ENCODE measurements at regions not wholly inside any gene's neighbourhood (a gene's known extent, or its start where the extent isn't known, plus 50 kb on each side); places are given as distances from the start of the nearest gene placed in this dataset.

DNA sequence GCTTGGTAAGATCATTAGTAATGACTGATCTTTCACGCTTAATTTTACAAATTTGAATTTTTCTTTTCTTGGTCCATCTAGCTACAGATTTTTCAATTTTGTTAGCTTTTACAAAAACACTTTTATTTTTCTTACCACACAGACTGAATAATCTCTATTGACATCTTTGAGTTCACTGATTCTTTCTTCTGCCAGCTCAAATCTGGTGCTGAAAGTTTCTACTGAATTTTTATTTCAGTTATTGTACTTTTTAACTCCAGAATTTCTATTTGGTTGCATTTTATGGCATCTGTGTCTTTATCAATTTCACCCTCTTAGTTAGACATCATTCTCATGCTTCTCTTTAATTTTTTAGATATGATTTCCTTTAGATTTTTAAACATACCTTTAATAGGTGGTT, 584.7 kb downstream of the LMO4 start:
- TF ChIP-seq, protein P1, sequence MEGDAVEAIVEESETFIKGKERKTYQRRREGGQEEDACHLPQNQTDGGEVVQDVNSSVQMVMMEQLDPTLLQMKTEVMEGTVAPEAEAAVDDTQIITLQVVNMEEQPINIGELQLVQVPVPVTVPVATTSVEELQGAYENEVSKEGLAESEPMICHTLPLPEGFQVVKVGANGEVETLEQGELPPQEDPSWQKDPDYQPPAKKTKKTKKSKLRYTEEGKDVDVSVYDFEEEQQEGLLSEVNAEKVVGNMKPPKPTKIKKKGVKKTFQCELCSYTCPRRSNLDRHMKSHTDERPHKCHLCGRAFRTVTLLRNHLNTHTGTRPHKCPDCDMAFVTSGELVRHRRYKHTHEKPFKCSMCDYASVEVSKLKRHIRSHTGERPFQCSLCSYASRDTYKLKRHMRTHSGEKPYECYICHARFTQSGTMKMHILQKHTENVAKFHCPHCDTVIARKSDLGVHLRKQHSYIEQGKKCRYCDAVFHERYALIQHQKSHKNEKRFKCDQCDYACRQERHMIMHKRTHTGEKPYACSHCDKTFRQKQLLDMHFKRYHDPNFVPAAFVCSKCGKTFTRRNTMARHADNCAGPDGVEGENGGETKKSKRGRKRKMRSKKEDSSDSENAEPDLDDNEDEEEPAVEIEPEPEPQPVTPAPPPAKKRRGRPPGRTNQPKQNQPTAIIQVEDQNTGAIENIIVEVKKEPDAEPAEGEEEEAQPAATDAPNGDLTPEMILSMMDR (IDR thresholded peaks at IDR 0.05; ENCODE audit: insufficient read depth, low read depth, low read length, missing control alignments): no peak
- no peak for DNase-seq (ENCODE audit: low read depth)
- no peak overlapping the region for H3K4me3 ChIP-seq (ENCODE audit: low read depth, low read length)

DNA sequence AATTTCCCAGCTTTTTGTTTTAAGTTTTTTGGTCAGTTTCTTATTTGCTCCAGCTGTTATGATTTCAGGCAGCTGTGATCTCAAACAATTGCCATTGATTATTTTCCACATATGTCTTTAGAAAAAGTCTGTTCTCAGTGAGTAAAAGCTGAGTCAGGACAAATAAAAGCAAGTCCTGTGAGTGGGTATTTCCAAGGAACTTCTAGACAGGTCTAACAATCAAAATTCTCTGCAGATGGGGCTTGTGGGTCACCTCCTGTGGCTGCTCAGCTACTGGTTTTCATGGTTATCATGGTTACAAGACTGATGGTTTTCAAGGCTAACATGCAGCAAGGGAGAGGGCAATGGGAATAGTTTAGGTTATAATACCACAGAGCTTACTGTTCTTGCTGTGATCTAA, 585.7 kb downstream of the LMO4 start:
- TF ChIP-seq, protein P1 (IDR thresholded peaks at IDR 0.05; ENCODE audit: insufficient read depth, low read depth, low read length, missing control alignments): no peak
- H3K4me3 ChIP-seq (ENCODE audit: low read depth, low read length): no peak overlapping the region
- no peak for DNase-seq (ENCODE audit: low read depth)

DNA sequence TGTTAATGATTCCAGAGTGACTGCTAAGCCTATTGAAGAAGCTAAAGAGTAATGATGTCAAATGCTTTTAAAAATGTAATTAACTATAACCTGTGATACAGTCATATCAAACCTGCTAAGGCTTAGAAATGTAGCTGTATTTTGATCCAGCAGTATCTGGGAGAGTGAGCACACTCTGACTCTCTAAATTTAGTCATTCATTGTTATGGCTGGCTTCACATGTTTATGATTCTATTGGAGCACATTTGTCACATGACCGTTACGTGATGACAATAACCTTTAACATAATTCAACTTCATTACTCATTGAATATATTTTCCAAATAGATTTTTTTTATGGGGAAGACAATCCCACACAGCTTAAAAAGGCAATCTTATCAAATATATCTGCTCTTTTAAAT, 587.1 kb downstream of the LMO4 start:
- TF ChIP-seq, protein P1 (IDR thresholded peaks at IDR 0.05; ENCODE audit: insufficient read depth, low read depth, low read length, missing control alignments): no peak
- DNase-seq (ENCODE audit: low read depth): no peak
- H3K4me3 ChIP-seq (ENCODE audit: low read depth, low read length): no peak overlapping the region

DNA sequence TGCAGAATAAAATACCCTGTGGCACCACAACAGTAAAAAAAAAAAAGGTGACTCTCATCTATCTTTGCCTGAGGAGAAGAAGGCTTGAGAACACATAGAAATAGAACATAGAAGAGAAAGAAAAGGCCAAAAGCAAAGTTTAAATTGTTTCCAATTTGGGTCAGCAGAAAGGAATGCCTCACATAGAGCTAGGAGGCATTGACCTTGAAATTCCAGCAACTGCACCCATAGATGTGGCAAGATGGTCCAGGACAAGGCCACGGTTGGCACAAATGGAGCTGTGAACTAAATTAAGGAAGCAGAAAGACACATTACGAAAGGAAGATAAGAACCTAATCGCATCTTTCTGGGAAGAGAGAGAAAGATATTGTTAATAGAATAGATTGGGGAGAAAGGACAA, 588.3 kb downstream of the LMO4 start:
- no peak for DNase-seq (ENCODE audit: low read depth)
- no peak overlapping the region for H3K4me3 ChIP-seq (ENCODE audit: low read depth, low read length)
- TF ChIP-seq, protein P1 (IDR thresholded peaks at IDR 0.05; ENCODE audit: insufficient read depth, low read depth, low read length, missing control alignments): no peak

DNA sequence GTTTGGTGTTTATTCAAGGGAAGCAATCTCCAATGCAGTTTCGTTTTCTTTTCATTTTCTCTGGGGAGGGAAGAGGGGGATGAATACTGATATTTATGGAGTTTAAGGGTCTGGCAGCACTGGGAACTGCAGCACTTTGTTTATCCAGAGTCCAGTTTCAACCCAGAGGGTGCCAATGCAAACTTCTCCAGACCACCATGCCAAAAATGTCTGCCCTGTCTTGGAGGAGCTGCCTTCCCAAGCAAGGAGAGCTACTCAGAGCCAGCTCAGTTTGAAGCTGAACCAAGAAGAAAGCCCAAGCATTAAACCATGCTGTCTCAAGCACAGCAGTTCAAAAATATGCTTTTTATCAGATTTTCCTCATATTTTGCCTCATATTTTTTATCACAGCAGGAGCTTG, 589.7 kb downstream of the LMO4 start:
- no peak overlapping the region for H3K4me3 ChIP-seq (ENCODE audit: low read depth, low read length)
- TF ChIP-seq, protein P1 (IDR thresholded peaks at IDR 0.05; ENCODE audit: insufficient read depth, low read depth, low read length, missing control alignments): no peak
- DNase-seq (ENCODE audit: low read depth): no peak

DNA sequence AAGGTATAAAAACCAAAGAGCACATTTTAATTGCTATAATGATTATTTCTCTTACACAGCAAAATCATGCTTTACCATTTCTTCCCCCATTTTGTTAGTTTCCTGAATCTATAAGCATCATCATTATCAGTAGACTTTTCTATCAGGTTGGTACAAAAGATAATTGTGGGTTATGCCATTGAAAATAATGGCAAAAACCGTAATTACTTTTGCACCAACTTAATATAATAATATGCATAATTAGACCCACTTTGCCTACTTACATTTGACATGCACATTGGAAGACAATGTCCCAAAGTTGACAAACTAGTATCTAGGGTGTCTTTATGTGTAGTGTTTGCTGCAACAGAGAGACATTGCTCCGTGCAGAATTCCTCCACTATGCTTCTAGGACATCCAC, 594.2 kb downstream of the LMO4 start:
- TF ChIP-seq, protein P1 (IDR thresholded peaks at IDR 0.05; ENCODE audit: insufficient read depth, low read depth, low read length, missing control alignments): no peak
- no peak for DNase-seq (ENCODE audit: low read depth)

DNA sequence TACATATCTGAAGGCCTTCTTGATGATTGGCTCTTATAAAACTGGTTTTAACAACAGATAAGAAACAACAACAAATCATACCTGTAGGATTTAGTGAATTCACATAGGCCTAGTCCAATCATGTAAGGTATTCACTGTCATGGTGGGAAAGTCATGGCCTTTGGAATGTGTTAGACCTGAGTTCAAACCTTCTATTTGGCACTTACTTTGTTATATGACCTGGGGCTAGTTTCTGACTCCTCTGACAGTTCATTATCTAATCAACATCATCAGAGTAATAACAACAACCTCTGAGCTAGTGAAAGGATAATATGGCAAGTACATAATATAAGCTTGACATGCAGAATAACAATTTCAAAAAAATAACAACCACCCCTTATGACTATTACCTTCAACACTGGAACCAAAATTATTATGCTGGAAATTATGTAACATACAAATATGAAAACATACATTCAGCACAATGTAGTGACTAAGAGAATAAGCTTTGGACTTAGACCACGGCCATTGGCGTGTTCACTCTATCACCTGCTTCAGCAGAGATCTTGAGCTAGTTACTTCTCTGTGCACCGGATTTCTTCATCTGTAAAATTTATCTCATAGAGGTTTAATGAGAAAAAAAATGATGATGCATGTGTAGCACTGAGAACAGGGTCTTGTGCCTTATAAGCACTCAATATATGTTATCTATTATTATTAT, 597.6 kb downstream of the LMO4 start:
- no peak for DNase-seq (ENCODE audit: low read depth)
- TF ChIP-seq, protein P1 (IDR thresholded peaks at IDR 0.05; ENCODE audit: insufficient read depth, low read depth, low read length, missing control alignments): no peak
- H3K4me3 ChIP-seq (ENCODE audit: low read depth, low read length): no peak overlapping the region

More for the DNA sequence above, 594.2 kb downstream of the LMO4 start:
- no peak overlapping the region for H3K4me3 ChIP-seq (ENCODE audit: low read depth, low read length)
